IPS-18a (cell line): ENCODE measurements at regions not wholly inside any gene's neighbourhood (a gene's known extent, or its start where the extent isn't known, plus 50 kb on each side); places are given as distances from the start of the nearest gene placed in this dataset.

Experiments
- H3K27ac ChIP-seq: one replicate; pipeline ENCODE4 v1.5.1; 2013; ENCODE audit warnings: low read length
- H3K27me3 ChIP-seq: one replicate; pipeline ENCODE4 v1.6.1; 2013; ENCODE audit warnings: mild to moderate bottlenecking, low read length; ENCODE audit not compliant: control insufficient read depth, insufficient read depth
- H3K36me3 ChIP-seq: one replicate; pipeline ENCODE4 v1.6.1; 2013; ENCODE audit warnings: low read depth, low read length; ENCODE audit not compliant: control insufficient read depth
- H3K4me1 ChIP-seq: one replicate; pipeline ENCODE4 v1.6.1; 2013; ENCODE audit warnings: low read depth, low read length; ENCODE audit not compliant: control insufficient read depth
- H3K4me3 ChIP-seq: one replicate; pipeline ENCODE4 v1.5.1; 2013; ENCODE audit warnings: low read length
- H3K9ac ChIP-seq: one replicate; pipeline ENCODE4 v1.6.1; 2013; ENCODE audit warnings: mild to moderate bottlenecking, low read length, moderate library complexity
- H3K9me3 ChIP-seq: one replicate; pipeline ENCODE4 v1.6.1; 2013; ENCODE audit warnings: low read depth, low read length; ENCODE audit not compliant: control insufficient read depth

DNA sequence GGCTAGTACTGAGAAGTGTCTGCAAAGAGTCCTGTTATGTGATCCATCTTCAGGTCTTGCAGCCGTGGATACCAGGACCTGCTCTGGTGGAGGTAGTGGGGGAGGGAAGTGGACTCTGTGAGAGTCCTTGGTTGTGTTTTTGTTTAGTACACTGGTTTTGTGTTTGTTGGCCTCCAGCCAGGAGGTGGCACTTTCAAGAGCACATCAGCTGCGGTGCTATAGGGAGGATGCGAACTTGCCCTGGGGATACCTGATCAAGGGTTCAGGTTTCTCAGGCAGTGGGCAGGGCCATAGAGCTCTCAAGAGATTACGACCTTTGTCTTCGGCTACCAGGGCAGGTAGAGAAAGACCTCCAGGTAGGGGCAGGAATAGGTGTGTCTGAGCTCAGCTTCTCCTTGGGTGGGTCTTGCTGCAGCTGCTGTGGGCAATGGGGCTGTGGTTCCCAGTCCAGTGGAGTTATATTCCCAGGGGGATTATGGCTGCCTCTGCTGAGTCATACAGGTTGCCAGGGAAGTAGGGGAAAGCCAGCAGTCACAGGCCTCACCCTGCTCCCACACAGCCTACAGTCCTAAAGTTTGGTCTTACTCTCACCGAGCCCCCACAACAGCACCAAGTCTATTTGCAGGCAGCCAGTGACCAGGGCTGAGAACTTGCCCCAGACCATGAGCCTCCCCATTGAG is 132.8 kb upstream of the NPHP3 start:
- Histone ChIP-seq H3K27ac (no peak overlapping the region), H3K27me3 (no peaks in the 10 kb centered on the region), H3K4me3 (no peak overlapping the region), H3K9ac (no peak overlapping the region), H3K36me3 (no peaks in the 10 kb centered on the region), H3K9me3 (no peaks in the 10 kb centered on the region), H3K4me1 (no peaks in the 10 kb centered on the region)

DNA sequence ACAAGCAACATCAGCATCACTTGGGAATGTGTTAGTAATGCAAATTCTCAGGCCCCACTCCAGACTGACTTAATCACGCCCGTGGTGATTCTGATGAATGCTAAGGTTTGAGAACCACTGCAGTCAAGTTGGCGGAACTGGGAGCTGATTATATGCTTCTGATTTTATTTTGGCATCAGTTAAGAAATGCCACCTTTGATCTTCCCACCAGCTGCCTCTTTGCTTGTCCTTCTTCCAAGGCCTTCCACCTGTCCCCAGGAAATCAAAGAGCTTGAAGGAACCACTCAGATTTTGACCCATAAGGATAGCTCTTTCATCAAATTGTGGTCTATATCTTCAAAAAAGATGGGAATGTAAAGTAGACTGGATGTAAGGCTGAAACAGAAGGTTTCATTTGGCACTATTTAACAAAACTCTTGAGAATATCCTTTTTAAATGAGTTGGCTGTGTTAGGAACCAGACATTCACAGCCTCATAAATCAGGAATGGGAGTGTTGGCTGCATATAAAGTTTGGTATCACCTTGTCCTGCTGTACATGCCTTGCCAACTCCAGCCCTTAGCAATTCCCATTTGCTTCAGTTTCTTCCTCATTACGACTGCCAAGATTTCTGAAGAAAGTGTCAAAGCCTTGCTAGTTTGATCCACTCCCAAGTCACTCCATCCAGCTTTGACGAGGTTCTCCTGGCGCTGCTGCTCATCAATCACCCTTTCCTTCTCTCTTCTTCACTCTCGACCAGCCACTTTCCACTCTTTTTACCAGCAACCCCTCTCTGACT is 125.8 kb upstream of the NPHP3 start:
- no peak overlapping the region for H3K4me3 ChIP-seq
- no peaks in the 10 kb centered on the region for H3K36me3 ChIP-seq
- no peaks in the 10 kb centered on the region for H3K27me3 ChIP-seq
- H3K9ac ChIP-seq, result no peak overlapping the region
- no peak overlapping the region for H3K27ac ChIP-seq
- peaks cover 18% of the 10 kb centered on the region for H3K4me1 ChIP-seq
- H3K9me3 ChIP-seq, result no peaks in the 10 kb centered on the region

DNA sequence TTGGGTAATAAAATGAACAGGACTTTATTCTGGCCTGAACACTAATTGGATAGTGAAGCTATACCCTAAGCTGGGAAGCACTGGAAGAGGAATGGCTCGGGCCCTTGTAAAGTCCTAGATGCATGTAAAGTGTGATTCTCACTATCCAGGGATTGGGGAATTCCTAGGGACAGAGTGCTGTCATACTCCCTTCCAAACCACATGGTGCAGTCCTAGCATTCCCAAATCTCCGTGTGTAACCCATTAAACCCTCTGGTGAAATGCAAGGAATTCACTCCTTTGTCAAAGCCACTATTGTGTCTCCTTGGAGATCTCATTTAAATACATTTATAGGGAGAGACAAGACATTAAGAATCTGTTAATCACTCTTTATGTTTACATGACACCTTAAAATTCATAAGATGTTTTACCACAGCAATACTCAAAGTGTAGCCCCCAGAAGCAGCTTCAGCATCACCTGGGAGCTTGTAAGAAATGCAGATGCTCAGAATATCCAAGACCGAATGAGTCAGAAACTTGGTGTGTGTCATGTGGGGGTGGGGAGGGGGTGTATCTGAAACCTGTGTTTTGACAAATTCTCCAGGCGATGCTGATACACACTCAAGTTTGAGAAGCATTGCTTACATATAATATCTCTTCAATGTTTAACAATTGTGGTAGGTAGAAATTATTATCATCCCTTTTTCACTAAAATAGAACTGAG is 121.8 kb upstream of the NPHP3 start:
- no peaks in the 10 kb centered on the region for H3K9me3 ChIP-seq
- no peaks in the 10 kb centered on the region for H3K36me3 ChIP-seq
- H3K27ac ChIP-seq, result no peak overlapping the region
- peaks cover 18% of the 10 kb centered on the region for H3K4me1 ChIP-seq
- H3K9ac ChIP-seq, result no peak overlapping the region
- no peaks in the 10 kb centered on the region for H3K27me3 ChIP-seq
- H3K4me3 ChIP-seq, result no peak overlapping the region

DNA sequence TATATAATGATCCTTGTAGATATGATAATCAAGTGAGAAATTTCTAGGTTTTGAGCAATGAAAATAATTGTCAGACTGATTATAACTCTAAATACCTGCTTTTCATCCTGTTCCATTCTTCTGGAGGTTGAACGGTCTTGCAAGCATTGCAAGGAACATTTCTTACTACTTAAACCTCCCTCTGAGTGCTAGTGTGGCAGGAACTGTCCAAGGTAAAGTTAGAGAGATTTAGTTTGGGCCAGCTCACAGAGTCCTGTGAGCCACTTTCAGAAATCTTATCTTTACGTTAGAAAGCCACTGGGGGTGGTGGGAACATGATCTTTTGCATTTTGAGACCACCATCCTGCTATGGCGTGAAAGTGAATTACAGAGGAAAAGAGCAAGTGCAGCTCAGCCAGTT is 121.1 kb upstream of the NPHP3 start:
- H3K9me3 ChIP-seq, result no peaks in the 10 kb centered on the region
- no peak overlapping the region for H3K4me3 ChIP-seq
- no peak overlapping the region for H3K9ac ChIP-seq
- no peak overlapping the region for H3K27ac ChIP-seq
- H3K27me3 ChIP-seq, result no peaks in the 10 kb centered on the region
- no peaks in the 10 kb centered on the region for H3K36me3 ChIP-seq
- peaks cover 18% of the 10 kb centered on the region for H3K4me1 ChIP-seq

DNA sequence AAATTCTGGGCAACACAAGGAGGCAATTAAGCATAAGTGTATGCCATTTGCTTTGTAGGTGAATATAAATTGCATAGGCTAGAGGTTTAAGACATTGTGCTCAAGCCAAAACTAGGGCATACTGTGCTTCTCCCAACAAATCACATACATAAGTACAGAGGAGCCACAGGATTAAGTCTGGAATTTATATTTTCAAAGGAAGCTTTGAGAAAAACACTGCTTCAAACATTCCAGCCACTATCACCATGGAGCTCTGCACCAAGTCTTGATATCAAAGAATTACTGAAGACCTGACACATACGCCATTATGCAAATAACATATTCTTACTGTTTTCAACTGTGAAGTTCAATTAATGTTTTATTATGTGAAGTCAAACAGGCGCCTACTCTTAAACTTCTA is 119.4 kb upstream of the NPHP3 start:
- no peak overlapping the region for H3K4me3 ChIP-seq
- H3K36me3 ChIP-seq, result no peaks in the 10 kb centered on the region
- H3K4me1 ChIP-seq, result peaks cover 18% of the 10 kb centered on the region
- no peak overlapping the region for H3K9ac ChIP-seq
- no peaks in the 10 kb centered on the region for H3K9me3 ChIP-seq
- no peaks in the 10 kb centered on the region for H3K27me3 ChIP-seq
- no peak overlapping the region for H3K27ac ChIP-seq

DNA sequence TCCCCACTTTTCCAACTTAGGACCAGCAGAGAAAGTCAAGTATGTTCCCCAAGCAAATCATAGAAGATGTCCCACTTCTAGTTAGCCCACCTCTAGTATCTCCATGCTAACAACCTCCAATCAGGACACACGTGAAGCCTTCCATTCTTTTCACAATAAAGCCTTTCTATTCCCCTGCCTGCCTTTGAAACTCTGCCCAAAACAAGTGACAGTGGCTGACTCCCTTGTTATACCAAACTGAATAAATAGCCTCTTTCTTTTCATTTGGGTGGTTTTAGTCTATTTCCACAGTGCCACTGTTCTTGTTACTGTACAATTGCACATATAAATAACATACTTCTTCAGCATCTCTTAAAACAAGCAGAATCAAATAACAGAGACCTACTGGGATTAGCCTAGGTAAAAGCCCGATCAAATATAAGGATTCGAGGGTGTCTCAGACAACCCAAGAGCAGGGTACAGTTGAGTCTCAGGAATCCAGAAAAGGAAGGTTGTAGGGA is 118.0 kb upstream of the NPHP3 start:
- Histone ChIP-seq H3K4me1 (peaks cover 18% of the 10 kb centered on the region), H3K9me3 (no peaks in the 10 kb centered on the region), H3K9ac (no peak overlapping the region), H3K27me3 (no peaks in the 10 kb centered on the region), H3K36me3 (no peaks in the 10 kb centered on the region), H3K27ac (no peak overlapping the region), H3K4me3 (no peak overlapping the region)

DNA sequence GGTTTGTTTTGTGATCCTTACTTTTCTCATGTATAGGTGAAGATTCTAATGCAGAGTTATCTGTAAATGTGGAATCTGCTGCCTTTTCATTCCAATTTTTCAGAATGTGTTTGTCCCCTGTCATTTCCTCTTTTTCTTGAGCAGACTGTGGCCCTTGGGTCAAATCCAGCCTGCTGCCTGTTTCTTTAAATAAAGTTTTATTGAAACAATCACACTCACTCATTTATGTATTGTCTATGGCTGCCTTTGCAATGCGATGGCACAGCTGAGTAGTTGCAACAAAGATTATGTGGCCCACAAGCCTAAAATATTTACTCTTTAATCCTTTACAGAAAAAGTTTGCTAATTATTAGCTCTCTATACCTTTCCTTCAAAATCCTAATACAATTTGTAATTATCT is 116.3 kb upstream of the NPHP3 start:
- no peaks in the 10 kb centered on the region for H3K27me3 ChIP-seq

DNA sequence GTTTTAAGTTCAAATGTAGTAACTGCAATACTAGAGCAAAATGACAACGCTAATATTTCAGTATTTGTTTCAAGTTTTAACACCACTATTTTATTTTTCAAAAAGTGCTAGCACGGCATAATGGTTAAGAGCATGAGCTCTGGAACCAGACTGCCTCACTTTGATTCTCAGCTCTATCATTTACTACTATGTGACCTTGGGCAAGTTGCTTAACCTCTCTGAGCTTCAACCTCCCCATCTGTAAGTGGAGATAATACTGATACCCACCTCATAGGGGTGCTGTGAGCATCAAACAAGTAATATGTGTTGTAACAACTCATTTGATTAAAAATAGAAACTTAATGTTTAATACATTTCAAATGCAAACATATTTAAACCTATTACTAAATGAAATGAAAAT is 115.4 kb upstream of the NPHP3 start:
- H3K4me3 ChIP-seq, result no peak overlapping the region
- no peak overlapping the region for H3K9ac ChIP-seq
- no peaks in the 10 kb centered on the region for H3K36me3 ChIP-seq
- H3K9me3 ChIP-seq, result no peaks in the 10 kb centered on the region
- H3K27ac ChIP-seq, result no peak overlapping the region
- peaks cover 7% of the 10 kb centered on the region for H3K4me1 ChIP-seq
- no peaks in the 10 kb centered on the region for H3K27me3 ChIP-seq

More for the DNA sequence above, 116.3 kb upstream of the NPHP3 start:
- Histone ChIP-seq H3K4me3 (no peak overlapping the region), H3K4me1 (peaks cover 11% of the 10 kb centered on the region), H3K27ac (no peak overlapping the region), H3K9ac (no peak overlapping the region), H3K36me3 (no peaks in the 10 kb centered on the region), H3K9me3 (no peaks in the 10 kb centered on the region)

DNA sequence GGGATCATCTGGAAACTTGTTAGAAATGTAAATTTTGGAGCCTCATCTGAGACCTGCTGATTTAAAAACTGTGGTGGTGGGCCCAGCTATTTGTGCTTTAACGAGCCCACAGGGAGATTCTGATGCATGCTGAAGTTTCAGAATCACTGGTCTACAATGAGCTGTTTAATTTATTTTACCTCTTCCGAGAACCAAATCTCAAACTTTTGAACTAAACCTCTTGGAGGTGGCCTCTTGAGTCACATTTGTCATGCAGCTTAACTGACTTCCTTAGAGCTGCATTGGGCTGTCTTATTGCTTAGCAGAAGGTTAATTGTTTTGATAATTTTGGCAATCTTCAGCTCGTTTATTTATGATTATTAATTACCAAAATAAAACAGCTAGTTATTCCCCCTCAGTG is 112.1 kb upstream of the NPHP3 start:
- H3K4me1 ChIP-seq, result peaks cover 7% of the 10 kb centered on the region
- H3K36me3 ChIP-seq, result no peaks in the 10 kb centered on the region
- no peak overlapping the region for H3K27ac ChIP-seq
- no peaks in the 10 kb centered on the region for H3K9me3 ChIP-seq
- H3K27me3 ChIP-seq, result no peaks in the 10 kb centered on the region
- H3K9ac ChIP-seq, result no peak overlapping the region
- H3K4me3 ChIP-seq, result no peak overlapping the region

DNA sequence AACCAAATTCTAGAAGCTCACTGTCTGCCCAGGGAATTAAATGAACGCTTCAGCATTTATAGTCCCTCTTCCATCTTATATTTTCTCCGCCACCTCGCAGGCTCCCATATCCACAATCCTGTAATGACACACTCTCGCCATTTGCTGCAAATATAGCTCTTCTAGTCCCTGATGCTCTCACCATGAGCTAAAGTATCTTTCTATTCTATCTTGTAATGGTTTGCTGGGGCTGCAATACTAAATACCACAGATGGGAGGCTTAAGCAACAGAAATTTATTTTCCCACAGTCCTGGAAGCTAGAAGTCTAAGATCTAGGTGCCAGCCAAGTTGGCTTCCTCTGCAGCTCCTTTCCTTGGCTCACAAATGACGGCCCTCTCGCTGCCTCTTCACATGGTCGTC is 106.9 kb upstream of the NPHP3 start:
- Histone ChIP-seq H3K9ac (no peak overlapping the region), H3K27ac (no peak overlapping the region), H3K27me3 (no peaks in the 10 kb centered on the region), H3K9me3 (no peaks in the 10 kb centered on the region), H3K4me1 (peaks cover 2% of the 10 kb centered on the region), H3K4me3 (no peak overlapping the region), H3K36me3 (no peaks in the 10 kb centered on the region)

DNA sequence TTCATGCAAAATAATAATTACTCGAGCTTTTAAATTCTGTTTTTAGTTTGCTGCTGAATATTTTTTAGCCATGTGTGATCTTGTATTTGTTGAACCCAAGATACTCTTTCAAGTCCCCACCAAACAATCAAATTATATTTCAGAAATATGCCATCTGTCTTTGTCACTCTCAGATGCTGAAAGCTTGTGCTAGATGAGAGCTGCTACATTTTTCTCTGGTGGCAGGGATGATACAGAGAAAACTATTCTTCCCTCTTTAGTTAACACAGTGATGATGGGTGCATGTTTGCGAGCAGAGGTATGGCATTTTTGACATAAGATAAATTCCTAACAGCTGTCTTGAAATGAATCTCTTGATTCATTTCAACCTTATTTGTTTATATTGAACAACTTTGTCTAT is 100.6 kb upstream of the NPHP3 start:
- no peaks in the 10 kb centered on the region for H3K4me1 ChIP-seq
- H3K27me3 ChIP-seq, result no peaks in the 10 kb centered on the region
- H3K9me3 ChIP-seq, result no peaks in the 10 kb centered on the region
- H3K4me3 ChIP-seq, result no peak overlapping the region
- H3K9ac ChIP-seq, result no peak overlapping the region
- H3K36me3 ChIP-seq, result no peaks in the 10 kb centered on the region
- H3K27ac ChIP-seq, result no peak overlapping the region
